Left forelimb (tissue), 1 donor: ENCODE measurements at regions not wholly inside any gene's neighbourhood (a gene's known extent, or its start where the extent isn't known, plus 50 kb on each side); places are given as distances from the start of the nearest gene placed in this dataset.
"Not testable (repeated sequence)": the region's sequence is repeated elsewhere in the genome, so short reads cannot be mapped to it uniquely, and the experiment has no call there.

Experiments
- DNase-seq: peaks from one replicate; pipeline ENCODE4 v3.0.0-alpha.2; 2018; ENCODE audit warnings: low spot score

GRCh38 chr6:14552891-14553290 lies 435.3 kb downstream of the CD83 start:
- DNase-seq: no peak

DNA sequence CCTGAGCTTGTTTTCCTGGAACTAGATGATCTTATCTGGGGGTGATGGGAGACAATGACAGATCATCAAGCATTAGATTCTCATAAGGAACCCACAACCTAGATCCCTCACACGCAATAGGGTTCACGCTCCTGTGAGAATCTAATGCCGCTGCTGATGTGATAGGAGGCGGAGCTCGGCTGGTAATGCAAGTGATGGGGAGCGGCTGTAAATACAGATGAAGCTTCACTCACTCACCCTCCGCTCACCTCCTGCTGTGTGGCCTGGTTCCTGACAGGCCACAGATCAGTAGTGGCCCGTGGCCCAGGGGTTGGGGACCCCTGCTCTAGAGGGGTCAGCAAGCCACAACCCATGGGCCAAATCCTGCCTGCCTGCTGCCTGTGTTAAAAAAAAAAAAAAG lies 435.9 kb downstream of the CD83 start:
- DNase-seq: no peak

DNA sequence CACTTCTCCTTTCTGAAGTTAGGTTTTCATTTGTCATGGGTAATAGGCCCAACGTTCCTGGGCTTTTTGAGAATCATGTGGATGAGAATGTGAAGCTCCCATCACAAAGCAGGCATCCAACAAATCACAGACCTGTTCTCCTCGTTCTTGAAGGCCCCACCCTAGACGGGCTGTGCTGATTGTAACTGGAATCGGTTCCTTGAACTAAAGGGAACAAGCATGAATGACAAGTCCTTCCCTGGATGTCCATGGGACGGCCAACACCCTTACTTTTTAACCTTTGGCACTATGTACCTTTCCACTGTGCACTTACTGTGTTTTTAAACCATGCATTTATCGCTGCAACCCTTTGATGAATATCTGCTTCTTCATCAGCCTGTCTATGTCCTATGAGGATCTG lies 438.2 kb downstream of the CD83 start:
- DNase-seq: no peak

DNA sequence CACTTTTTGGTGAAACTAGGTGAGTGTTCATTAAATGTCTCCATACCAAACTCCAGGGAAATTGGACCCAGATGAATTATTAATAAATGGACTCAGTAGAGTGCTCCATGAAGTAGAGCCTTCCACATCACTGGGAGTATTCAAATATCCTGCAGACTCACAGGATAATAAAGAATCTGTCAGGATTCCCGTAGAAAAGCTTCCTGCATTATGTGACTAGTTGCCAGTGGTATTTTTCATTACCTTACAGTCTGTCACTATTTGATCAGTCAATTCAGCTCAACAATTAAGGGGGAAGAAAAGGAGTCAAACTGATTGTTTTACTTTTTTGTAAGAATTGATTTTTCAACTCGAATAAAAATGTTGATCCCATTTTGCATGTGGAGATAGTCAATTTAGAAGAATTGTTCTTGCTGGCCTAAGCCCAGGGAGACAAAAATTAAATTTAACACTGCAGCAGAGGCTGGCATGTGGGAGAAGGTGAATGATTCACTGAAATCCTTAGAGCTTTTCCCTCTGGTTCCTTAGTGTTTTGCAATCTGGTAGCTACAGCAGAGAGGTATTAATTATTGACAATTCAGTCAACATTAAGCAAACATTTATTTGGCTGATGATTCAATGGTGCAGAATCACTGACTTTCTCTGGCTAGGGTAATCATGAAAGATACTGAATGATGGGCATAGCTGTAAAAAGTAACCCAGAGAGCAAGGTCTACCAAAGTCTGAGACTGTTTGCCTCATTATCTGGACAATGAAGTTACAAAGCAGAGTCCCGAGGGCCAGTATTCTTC lies 442.4 kb downstream of the CD83 start:
- DNase-seq: no peak

DNA sequence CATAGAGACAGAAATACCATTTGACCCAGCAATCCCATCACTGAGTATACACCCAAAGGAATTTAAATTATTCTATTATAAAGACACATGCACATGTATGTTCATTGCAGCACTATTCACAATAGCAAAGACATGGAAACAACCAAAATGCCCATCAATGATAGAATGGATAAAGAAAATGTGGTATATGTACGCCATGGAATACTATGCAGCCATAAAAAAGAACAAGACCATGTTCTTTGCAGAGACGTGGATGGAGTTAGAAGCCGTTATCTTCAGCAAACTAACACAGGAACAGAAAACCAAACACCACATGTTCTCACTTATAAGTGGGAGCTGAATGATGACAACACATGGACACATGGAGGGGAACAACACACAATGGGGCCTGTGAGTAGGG lies 444.0 kb downstream of the CD83 start:
- not testable (repeated sequence) for DNase-seq

- DNase-seq: no peak
These were observed 450.3 kb downstream of the CD83 start for GRCh38 chr6:14567842-14568241.

DNA sequence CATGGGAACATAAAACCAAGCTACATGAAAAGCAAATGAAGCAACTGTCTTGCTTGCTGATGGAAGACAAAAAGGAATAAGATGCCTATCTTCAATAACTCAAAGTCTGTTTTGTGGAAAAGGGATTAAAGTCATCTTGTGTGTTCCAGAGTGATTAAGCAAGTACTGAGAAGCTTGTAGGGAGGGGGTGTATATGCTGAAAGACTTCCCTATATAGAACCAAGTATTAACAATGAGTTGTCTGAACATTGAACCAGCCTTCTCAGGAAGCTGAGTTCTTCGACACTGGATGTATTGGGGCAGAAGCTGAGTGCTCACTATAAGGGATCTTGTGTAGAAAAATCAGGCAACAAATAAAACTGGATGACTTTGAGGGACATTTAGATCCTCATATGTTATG lies 451.8 kb downstream of the CD83 start:
- no peak for DNase-seq

GRCh38 chr6:14569874-14570273 lies 452.3 kb downstream of the CD83 start:
- DNase-seq: not testable (repeated sequence)

DNA sequence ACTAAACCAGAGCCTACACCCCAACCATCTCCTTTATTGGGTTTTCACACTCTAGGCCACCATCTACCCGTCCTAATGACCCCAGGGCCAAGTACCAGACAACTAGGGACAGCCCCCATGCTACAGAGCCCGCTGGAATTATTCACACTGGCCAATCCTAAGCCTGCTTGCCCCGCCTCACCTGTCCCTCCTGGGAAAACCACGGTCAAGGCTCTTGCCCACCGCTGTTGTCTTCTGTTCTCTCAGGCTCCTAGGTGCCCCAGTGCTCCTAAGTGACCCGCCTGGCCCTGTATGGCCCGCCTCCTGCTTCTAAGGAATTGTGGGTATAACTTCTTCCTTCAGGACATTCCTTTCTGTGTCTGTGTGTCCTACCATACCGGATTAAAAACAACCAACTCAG lies 453.4 kb downstream of the CD83 start:
- no peak for DNase-seq

DNA sequence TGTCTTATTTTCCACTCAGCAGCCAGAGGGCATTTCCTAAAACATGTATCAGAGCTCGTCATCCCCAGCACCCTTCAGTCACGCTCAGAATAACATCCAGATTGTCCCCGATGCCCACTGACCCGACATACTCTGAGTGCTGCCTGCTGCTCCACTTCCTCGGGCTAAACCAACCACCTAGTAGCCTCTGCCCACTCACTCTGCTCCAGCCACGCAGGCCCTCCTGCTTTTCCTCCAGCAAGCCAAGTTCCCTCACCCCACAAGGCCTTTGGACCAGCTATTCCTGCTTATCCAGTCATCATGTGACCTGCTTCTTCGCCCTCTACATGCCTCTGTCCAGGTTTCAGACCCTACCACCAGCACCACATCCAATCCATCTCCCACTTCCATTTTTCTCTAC lies 454.2 kb downstream of the CD83 start:
- DNase-seq: no peak

GRCh38 chr6:14573267-14573666 lies 455.7 kb downstream of the CD83 start:
- no peak for DNase-seq

DNA sequence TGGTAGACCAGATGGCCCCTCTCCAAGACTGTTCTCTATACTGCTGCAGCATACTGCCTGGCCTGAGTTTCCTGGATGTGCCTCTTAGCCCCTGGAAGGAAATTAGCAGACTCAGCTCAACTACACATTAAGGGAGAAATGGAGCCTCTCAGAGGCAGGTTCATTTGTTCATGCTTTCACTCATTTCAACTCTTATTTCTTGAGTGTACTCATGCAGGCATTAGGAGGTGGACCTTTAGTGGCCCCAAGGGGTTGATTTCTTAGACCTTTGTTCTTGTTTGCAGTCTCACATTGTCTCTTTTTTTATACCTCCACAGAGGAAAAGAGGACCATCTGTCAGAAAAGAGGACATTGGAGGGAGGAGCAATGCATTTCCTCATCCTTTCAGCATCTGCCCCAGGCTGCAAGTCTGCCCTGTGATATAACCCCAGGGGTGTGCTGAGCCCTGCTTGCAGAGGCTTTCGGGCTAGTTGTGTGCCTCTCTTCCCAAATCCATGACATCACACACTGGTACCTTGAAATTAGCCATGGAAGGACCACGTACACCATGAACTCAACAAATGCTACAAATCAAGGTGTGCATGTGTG lies 456.2 kb downstream of the CD83 start:
- DNase-seq: no peak

DNA sequence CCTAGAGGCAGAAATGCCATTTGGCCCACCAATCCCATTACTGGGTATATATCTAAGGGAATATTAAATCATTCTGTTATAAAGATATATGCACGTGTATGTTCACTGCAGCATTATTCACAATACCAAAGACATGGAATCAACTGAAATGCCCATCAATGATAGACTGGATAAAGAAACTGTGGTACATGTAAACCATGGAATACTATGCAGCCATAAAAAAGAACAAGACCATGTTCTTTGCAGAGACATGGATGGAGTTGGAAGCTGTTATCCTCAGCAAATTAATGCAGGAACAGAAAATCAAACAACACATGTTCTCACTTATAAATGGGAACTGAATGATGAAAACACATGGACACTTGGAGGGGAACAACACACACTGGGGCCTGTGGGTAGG lies 458.4 kb downstream of the CD83 start:
- DNase-seq: no peak

GRCh38 chr6:14578994-14579393 lies 461.4 kb downstream of the CD83 start:
- no peak for DNase-seq

GRCh38 chr6:14582749-14583148 lies 465.2 kb downstream of the CD83 start:
- no peak for DNase-seq

- DNase-seq: no peak
These were observed 466.3 kb downstream of the CD83 start for GRCh38 chr6:14583826-14584225.

DNA sequence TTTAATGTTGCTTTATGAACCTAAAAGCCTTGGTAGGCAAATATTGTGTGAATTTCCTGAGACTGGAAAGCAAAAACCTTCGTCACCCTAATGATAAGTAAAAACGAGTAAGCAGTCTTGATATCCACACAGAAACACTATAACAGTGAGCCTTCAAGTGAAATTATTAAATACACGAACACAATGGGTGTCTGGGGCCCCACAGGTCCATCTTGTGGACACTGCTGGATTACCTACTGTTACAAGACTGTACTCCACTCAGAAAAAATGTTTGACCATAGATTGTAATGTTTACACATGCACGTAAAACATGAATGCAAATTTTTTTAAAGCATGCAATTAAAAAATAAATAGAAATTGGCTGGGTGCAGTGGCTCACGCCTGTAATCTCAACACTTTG lies 466.9 kb downstream of the CD83 start:
- no peak for DNase-seq

- DNase-seq: no peak
These were observed 468.1 kb downstream of the CD83 start for GRCh38 chr6:14585689-14586088.

DNA sequence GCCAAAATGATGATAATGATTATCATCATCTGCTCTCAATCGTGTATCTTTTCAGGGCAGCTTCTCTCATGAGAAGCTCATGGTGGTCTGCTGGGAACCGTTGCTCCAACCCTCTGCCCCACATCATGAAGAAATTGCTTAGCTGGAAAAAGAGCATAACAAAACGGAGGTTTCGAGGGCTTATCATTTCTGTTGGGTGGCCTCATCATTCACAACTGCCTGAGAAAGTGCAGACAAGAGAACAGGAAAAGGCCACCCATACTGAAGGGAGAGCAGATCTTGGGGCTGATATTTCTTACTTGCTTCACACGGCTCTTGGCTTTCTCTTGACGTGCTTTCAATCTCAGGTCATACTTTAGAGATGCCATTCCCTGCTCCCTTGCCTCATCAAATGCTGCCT lies 471.6 kb downstream of the CD83 start:
- no peak for DNase-seq

GRCh38 chr6:14590586-14590985 lies 473.0 kb downstream of the CD83 start:
- no peak for DNase-seq

DNA sequence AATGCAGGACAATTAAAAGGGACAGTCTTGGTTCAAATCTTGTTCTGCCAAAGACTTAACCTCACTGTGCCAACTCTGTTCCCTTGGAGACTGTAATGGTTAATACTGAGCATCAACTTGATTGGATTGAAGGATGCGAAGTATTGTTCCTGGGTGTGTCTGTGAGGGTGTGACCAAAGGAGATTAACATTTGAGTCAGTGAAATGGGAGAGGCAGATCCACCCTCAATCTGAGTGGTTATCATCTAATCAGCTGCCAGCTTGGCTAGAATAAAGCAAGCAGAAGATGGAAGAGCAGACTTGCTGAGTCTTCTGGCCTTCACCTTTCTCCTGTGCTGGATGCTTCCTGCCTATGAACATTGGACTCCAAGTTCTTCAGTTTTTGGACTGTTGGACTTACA lies 474.4 kb downstream of the CD83 start:
- DNase-seq: no peak

DNA sequence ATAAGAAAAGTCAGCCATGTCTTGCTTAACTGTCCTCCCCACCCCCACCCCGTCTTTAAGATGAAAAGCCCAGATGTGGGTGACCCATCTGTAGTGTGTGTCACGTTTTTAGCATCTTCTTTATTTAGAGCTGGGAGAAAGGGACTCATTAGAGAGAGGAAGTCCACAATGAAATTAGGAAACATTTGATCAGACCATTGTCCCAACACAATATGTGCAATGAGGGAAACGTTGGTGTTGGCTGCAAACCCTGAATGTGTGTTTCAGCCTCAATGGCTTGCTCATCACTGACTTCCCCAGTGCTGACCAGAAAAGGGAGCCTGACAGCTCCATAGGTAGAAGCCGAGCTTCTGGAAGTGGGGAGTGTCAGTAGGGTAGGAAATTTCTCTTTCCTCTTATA lies 475.7 kb downstream of the CD83 start:
- DNase-seq: no peak

DNA sequence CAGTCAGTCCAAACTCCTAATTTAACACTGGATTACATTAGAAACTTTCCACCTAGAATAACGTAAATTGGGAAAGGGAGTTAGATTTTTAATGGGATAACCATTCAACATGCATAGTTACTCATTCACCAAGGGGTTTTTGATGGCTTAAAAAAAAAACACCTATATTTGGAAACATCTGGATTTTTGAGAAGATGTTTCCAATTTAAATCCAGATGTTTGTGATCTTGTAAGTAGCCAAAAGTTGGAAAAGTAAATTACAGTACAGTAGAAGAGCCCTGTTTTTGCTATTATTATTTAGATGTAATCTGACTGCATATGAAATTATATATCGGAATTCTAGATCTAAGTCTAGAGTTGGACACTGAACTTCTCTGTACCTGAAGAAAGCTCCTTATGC lies 478.2 kb downstream of the CD83 start:
- DNase-seq: no peak

- no peak for DNase-seq
These were observed 478.8 kb downstream of the CD83 start for GRCh38 chr6:14596410-14596809.
